Mesenchymal stem cell (in vitro differentiated cells and primary cell): ENCODE measurements at regions not wholly inside any gene's neighbourhood (a gene's known extent, or its start where the extent isn't known, plus 50 kb on each side); places are given as distances from the start of the nearest gene placed in this dataset.

ENCODE experiments used
- DNase-seq: peaks from one replicate; pipeline ENCODE4 v3.0.0-alpha.2; 2013
- H2AFZ ChIP-seq: one replicate; pipeline ENCODE4 v1.6.1; 2013; ENCODE audit warnings: low read depth, mild to moderate bottlenecking, control low read depth, inconsistent platforms, low read length, moderate library complexity
- H2AK5ac ChIP-seq: 2 replicates; pipeline ENCODE4 v1.6.1; 2013; ENCODE audit warnings: low read length, moderate library complexity, mild to moderate bottlenecking, inconsistent platforms; ENCODE audit not compliant: severe bottlenecking
- H2BK120ac ChIP-seq: one replicate; pipeline ENCODE4 v1.6.1; 2013; ENCODE audit warnings: low read depth, mild to moderate bottlenecking, inconsistent platforms, low read length, moderate library complexity
- H2BK12ac ChIP-seq, 2 experiments: one replicate each; pipeline ENCODE4 v1.6.1; 2013; ENCODE audit warnings: inconsistent platforms in 2 of 2, low read length in 2 of 2, mild to moderate bottlenecking in 2 of 2, moderate library complexity in 2 of 2, control low read depth in 1 of 2
- H2BK15ac ChIP-seq: one replicate; pipeline ENCODE4 v1.6.1; 2013; ENCODE audit warnings: mild to moderate bottlenecking, low read depth, inconsistent platforms; ENCODE audit not compliant: poor library complexity, severe bottlenecking
- H2BK5ac ChIP-seq: 2 replicates; pipeline ENCODE4 v1.6.1; 2013; ENCODE audit warnings: low read depth, mild to moderate bottlenecking, low read length, control low read depth, inconsistent platforms; ENCODE audit not compliant: poor library complexity, severe bottlenecking
- H3K14ac ChIP-seq, 2 experiments: one replicate each; pipeline ENCODE4 v1.6.1; 2013; ENCODE audit warnings: inconsistent platforms in 2 of 2, low read length in 2 of 2, control low read depth in 1 of 2, mild to moderate bottlenecking in 1 of 2, moderate library complexity in 1 of 2
- H3K18ac ChIP-seq, 2 experiments: one replicate each; pipeline ENCODE4 v1.6.1; 2013; ENCODE audit warnings: inconsistent platforms in 2 of 2, low read length in 2 of 2, control low read depth in 1 of 2, low read depth in 1 of 2, mild to moderate bottlenecking in 1 of 2
- H3K23ac ChIP-seq, 2 experiments: one replicate each; pipeline ENCODE4 v1.6.1; 2013; ENCODE audit warnings: inconsistent platforms in 2 of 2, low read length in 2 of 2, mild to moderate bottlenecking in 2 of 2, moderate library complexity in 2 of 2, control low read depth in 1 of 2
- H3K27ac ChIP-seq: 2 replicates; pipeline ENCODE4 v1.5.1; 2013; ENCODE audit warnings: mild to moderate bottlenecking, moderate library complexity, low read length, control low read depth, inconsistent platforms; ENCODE audit not compliant: poor library complexity, severe bottlenecking
- H3K27me3 ChIP-seq, 2 experiments: 2 replicates each; pipeline versions ENCODE4 v1.6.1 to v1.7.0; 2013; ENCODE audit warnings: low read length in 2 of 2, mild to moderate bottlenecking in 2 of 2, moderate library complexity in 2 of 2, control low read depth in 1 of 2, inconsistent platforms in 1 of 2; ENCODE audit not compliant: control insufficient read depth in 1 of 2, insufficient read depth in 1 of 2
- H3K36me3 ChIP-seq, 2 experiments: 2 replicates each; pipeline versions ENCODE4 v1.6.1 to v1.7.0; 2013; ENCODE audit warnings: low read length in 2 of 2, control low read depth in 1 of 2, inconsistent platforms in 1 of 2, low read depth in 1 of 2, mild to moderate bottlenecking in 1 of 2; ENCODE audit not compliant: insufficient read depth in 2 of 2, control insufficient read depth in 1 of 2
- H3K4ac ChIP-seq, 2 experiments: one replicate each; pipeline ENCODE4 v1.6.1; 2013; ENCODE audit warnings: inconsistent platforms in 2 of 2, low read length in 2 of 2, mild to moderate bottlenecking in 2 of 2, moderate library complexity in 2 of 2, control low read depth in 1 of 2, low read depth in 1 of 2
- H3K4me1 ChIP-seq: 2 replicates; pipeline ENCODE4 v1.6.1; 2013; ENCODE audit warnings: low read depth, low read length, control low read depth; ENCODE audit not compliant: control insufficient read depth, insufficient read depth
- H3K4me2 ChIP-seq: 2 replicates; pipeline ENCODE4 v1.6.1; 2013; ENCODE audit warnings: low read length, mild to moderate bottlenecking, inconsistent platforms; ENCODE audit not compliant: poor library complexity, severe bottlenecking
- H3K4me3 ChIP-seq, 2 experiments: 2 replicates each; pipeline versions ENCODE4 v1.5.1 to v1.7.0; 2013; ENCODE audit warnings: low read length in 2 of 2, mild to moderate bottlenecking in 2 of 2, control low read depth in 1 of 2, low read depth in 1 of 2; ENCODE audit not compliant: insufficient read depth in 1 of 2
- H3K79me1 ChIP-seq: replicated peaks from 2 replicates; pipeline ENCODE4 v1.6.1; 2013; ENCODE audit warnings: mild to moderate bottlenecking, control low read depth, low read length, inconsistent platforms; ENCODE audit not compliant: poor library complexity, severe bottlenecking
- H3K9ac ChIP-seq: 2 replicates; pipeline ENCODE4 v1.7.0; 2013; ENCODE audit warnings: mild to moderate bottlenecking, low read length, moderate library complexity
- H3K9me3 ChIP-seq: 2 replicates; pipeline ENCODE4 v1.7.0; 2013; ENCODE audit warnings: mild to moderate bottlenecking, low read length; ENCODE audit not compliant: control insufficient read depth
- H4K8ac ChIP-seq: one replicate; pipeline ENCODE4 v1.6.1; 2013; ENCODE audit warnings: inconsistent platforms, mild to moderate bottlenecking, low read length, moderate library complexity
- H4K91ac ChIP-seq: one replicate; pipeline ENCODE4 v1.6.1; 2013; ENCODE audit warnings: mild to moderate bottlenecking, low read length, inconsistent platforms
- WGBS: methylation state at CpG from one replicate; pipeline ENCODE4 v1.1.7; 2013; ENCODE audit warnings: mixed read lengths; 5-methylcytosine and 5-hydroxymethylcytosine counted together

GRCh38 chr20:60299951-60300350 lies 341.7 kb downstream of the CDH26 start:
- H2BK120ac ChIP-seq = no peak overlapping the region
- H3K4me2 ChIP-seq = no peak overlapping the region
- no peak overlapping the region for H4K8ac ChIP-seq
- no peak overlapping the region for H3K4me3 ChIP-seq
- H3K23ac ChIP-seq = no peak overlapping the region
- no peak overlapping the region for H4K91ac ChIP-seq
- H3K14ac ChIP-seq = no peak overlapping the region
- no peaks in the 10 kb centered on the region for H3K4me1 ChIP-seq
- no peak overlapping the region for H3K4ac ChIP-seq
- no peak overlapping the region for H2AFZ ChIP-seq
- no peak overlapping the region for H3K18ac ChIP-seq
- no peaks in the 10 kb centered on the region for H3K79me1 ChIP-seq
- no peak overlapping the region for H2AK5ac ChIP-seq
- no peak for DNase-seq
- H3K27ac ChIP-seq = no peak overlapping the region
- no peak overlapping the region for H2BK15ac ChIP-seq
- no peaks in the 10 kb centered on the region for H3K36me3 ChIP-seq
- no peak overlapping the region for H3K9ac ChIP-seq
- H3K27me3 ChIP-seq = peaks cover 0 to 3% of the 10 kb centered on the region in 2 experiments
- no peak overlapping the region for H2BK5ac ChIP-seq
- WGBS = 81% methylated on average over 9 of the region's 12 CpGs
- H3K9me3 ChIP-seq = no peaks in the 10 kb centered on the region
- no peak overlapping the region for H2BK12ac ChIP-seq

GRCh38 chr20:60300374-60300773 lies 342.2 kb downstream of the CDH26 start:
- no peak overlapping the region for H2AK5ac ChIP-seq
- H2BK12ac ChIP-seq = no peak overlapping the region
- H2AFZ ChIP-seq = no peak overlapping the region
- H3K36me3 ChIP-seq = no peaks in the 10 kb centered on the region
- H3K4me2 ChIP-seq = no peak overlapping the region
- no peaks in the 10 kb centered on the region for H3K4me1 ChIP-seq
- H3K18ac ChIP-seq = no peak overlapping the region
- no peak overlapping the region for H4K91ac ChIP-seq
- H3K23ac ChIP-seq = no peak overlapping the region
- no peak overlapping the region for H2BK15ac ChIP-seq
- H3K14ac ChIP-seq = no peak overlapping the region
- no peaks in the 10 kb centered on the region for H3K9me3 ChIP-seq
- no peak overlapping the region for H3K9ac ChIP-seq
- no peak overlapping the region for H2BK5ac ChIP-seq
- no peak overlapping the region for H3K27ac ChIP-seq
- H3K79me1 ChIP-seq = no peaks in the 10 kb centered on the region
- H3K4me3 ChIP-seq = no peak overlapping the region
- H4K8ac ChIP-seq = no peak overlapping the region
- H3K4ac ChIP-seq = no peak overlapping the region
- no peak overlapping the region for H2BK120ac ChIP-seq
- peaks cover 0 to 7% of the 10 kb centered on the region in 2 experiments for H3K27me3 ChIP-seq
- DNase-seq = no peak
- 65% methylated on average over 3 of the region's 3 CpGs for WGBS

DNA sequence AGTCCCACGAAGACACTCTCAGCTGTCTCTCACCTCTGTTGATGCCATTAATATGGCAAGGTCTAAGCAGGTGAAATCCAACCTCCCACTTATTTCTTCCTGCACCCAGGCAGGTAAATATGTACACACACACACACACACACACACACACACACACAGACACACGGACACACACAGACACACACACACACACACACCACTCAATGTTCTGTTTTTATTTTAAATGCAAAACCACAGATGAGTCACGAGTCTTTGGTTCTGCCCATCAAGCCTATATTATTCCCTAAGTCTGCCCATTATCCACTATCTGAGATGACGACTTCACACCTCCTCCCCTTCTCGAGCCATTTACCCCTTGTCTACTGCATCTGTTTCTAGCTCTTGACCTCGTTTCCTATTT lies 344.7 kb downstream of the CDH26 start:
- WGBS = 24% methylated on average over 6 of the region's 6 CpGs
- no peak overlapping the region for H3K27ac ChIP-seq
- H2AK5ac ChIP-seq = no peak overlapping the region
- no peak overlapping the region for H2AFZ ChIP-seq
- H3K27me3 ChIP-seq = peaks cover 0 to 5% of the 10 kb centered on the region in 2 experiments
- DNase-seq = no peak
- no peak overlapping the region for H3K4me3 ChIP-seq
- no peak overlapping the region for H2BK5ac ChIP-seq
- no peak overlapping the region for H3K14ac ChIP-seq
- no peaks in the 10 kb centered on the region for H3K4me1 ChIP-seq
- H3K18ac ChIP-seq = no peak overlapping the region
- no peak overlapping the region for H3K23ac ChIP-seq
- H3K9ac ChIP-seq = no peak overlapping the region
- no peaks in the 10 kb centered on the region for H3K79me1 ChIP-seq
- H3K4me2 ChIP-seq = no peak overlapping the region
- H2BK15ac ChIP-seq = no peak overlapping the region
- no peak overlapping the region for H2BK12ac ChIP-seq
- no peak overlapping the region for H2BK120ac ChIP-seq
- H3K36me3 ChIP-seq = no peaks in the 10 kb centered on the region
- H4K91ac ChIP-seq = no peak overlapping the region
- H4K8ac ChIP-seq = no peak overlapping the region
- H3K9me3 ChIP-seq = no peaks in the 10 kb centered on the region
- H3K4ac ChIP-seq = no peak overlapping the region

- no peaks in the 10 kb centered on the region for H3K9me3 ChIP-seq
- H4K8ac ChIP-seq = no peak overlapping the region
- no peak overlapping the region for H3K23ac ChIP-seq
- H3K4me1 ChIP-seq = no peaks in the 10 kb centered on the region
- no peaks in the 10 kb centered on the region for H3K79me1 ChIP-seq
- no peak overlapping the region for H2AFZ ChIP-seq
- 63% methylated on average over 4 of the region's 7 CpGs for WGBS
- H3K18ac ChIP-seq = no peak overlapping the region
- H3K4ac ChIP-seq = no peak overlapping the region
- H3K14ac ChIP-seq = no peak overlapping the region
- no peak overlapping the region for H2BK15ac ChIP-seq
- no peak overlapping the region for H2BK120ac ChIP-seq
- no peak overlapping the region for H3K9ac ChIP-seq
- H2BK5ac ChIP-seq = no peak overlapping the region
- no peak overlapping the region for H2AK5ac ChIP-seq
- DNase-seq = no peak
- H3K27ac ChIP-seq = no peak overlapping the region
- H2BK12ac ChIP-seq = no peak overlapping the region
- H3K4me3 ChIP-seq = no peak overlapping the region
- H3K36me3 ChIP-seq = no peaks in the 10 kb centered on the region
- H3K4me2 ChIP-seq = no peak overlapping the region
- H3K27me3 ChIP-seq = peaks cover 0 to 5% of the 10 kb centered on the region in 2 experiments
- H4K91ac ChIP-seq = no peak overlapping the region
Observed at GRCh38 chr20:60304026-60304590, 345.9 kb downstream of the CDH26 start.
